Liver (tissue), 3 donors: ENCODE measurements at regions not wholly inside any gene's neighbourhood (a gene's known extent, or its start where the extent isn't known, plus 50 kb on each side); places are given as distances from the start of the nearest gene placed in this dataset.

ENCODE experiments used
- EGR1 ChIP-seq, 2 donors: IDR thresholded peaks; 2 replicates each; pipeline ENCODE4 v1.6.1; 2016 to 2018; ENCODE audit warnings: antibody characterized with exemption in 2 of 2, low read depth in 2 of 2
- FOXA1 ChIP-seq: IDR thresholded peaks from 2 replicates; pipeline ENCODE4 v1.6.1; 2016; ENCODE audit warnings: antibody characterized with exemption
- SP1 ChIP-seq: IDR thresholded peaks from 2 replicates; pipeline ENCODE4 v1.6.1; 2018; ENCODE audit warnings: antibody characterized with exemption, mild to moderate bottlenecking
- TF ChIP-seq, protein P1 (sequence below): fragments of 150-350 bp; IDR thresholded peaks from 2 replicates; pipeline ENCODE4 v1.5.1; 2017; ENCODE audit warnings: improper control_type of control experiment, low read depth, low read length; ENCODE audit not compliant: missing input control
- donor health status: healthy.
- donor health status: healthy.

DNA sequence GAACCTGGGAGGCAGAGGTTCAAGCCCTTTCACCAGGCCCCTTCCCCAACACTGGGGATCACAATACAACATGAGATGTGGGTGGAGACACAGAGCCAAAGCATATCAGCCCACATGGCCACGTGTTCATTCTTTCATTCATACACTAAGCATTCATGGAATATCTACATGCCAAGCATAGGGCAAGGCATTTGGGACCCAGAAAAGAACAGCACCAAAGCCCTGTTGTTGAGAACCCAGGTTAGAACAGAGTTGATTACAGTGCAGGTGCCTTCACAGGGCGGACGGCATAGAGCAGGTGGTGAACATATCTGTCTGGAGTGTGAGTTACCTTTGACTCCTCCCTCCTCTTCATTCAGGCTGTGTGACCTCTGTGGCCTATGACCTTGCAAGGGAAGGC, 159.4 kb upstream of the GSC start:
- no peak for TF ChIP-seq FOXA1
- TF ChIP-seq, protein P1, sequence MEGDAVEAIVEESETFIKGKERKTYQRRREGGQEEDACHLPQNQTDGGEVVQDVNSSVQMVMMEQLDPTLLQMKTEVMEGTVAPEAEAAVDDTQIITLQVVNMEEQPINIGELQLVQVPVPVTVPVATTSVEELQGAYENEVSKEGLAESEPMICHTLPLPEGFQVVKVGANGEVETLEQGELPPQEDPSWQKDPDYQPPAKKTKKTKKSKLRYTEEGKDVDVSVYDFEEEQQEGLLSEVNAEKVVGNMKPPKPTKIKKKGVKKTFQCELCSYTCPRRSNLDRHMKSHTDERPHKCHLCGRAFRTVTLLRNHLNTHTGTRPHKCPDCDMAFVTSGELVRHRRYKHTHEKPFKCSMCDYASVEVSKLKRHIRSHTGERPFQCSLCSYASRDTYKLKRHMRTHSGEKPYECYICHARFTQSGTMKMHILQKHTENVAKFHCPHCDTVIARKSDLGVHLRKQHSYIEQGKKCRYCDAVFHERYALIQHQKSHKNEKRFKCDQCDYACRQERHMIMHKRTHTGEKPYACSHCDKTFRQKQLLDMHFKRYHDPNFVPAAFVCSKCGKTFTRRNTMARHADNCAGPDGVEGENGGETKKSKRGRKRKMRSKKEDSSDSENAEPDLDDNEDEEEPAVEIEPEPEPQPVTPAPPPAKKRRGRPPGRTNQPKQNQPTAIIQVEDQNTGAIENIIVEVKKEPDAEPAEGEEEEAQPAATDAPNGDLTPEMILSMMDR = no peak
- TF ChIP-seq EGR1 (IDR thresholded peaks at IDR 0.05; ENCODE audit: low read depth in 2 of 2) = no peak
- no peak for TF ChIP-seq SP1
